GM13977 (cell line): ENCODE measurements at regions not wholly inside any gene's neighbourhood (a gene's known extent, or its start where the extent isn't known, plus 50 kb on each side); places are given as distances from the start of the nearest gene placed in this dataset.

Source experiments
- DNase-seq: peaks from one replicate; pipeline ENCODE4 v3.0.0; 2012; ENCODE audit warnings: low spot score
- CTCF ChIP-seq: IDR thresholded peaks from 2 replicates; pipeline ENCODE4 v1.5.1; 2012; ENCODE audit warnings: mild to moderate bottlenecking, control low read depth; ENCODE audit not compliant: insufficient read depth; ENCODE audit errors: extremely low read depth, missing control alignments
- in situ Hi-C: fragments of 300-500 bp; cut with MboI; formaldehyde crosslinking; loops from one replicate; pipeline ENCODE4 v1.12.0; 2022; ENCODE audit warnings: low sequenced_read_pairs, low pct_unique_long_range_greater_than_20kb, mixed read lengths, inconsistent platforms; ENCODE audit not compliant: unreplicated experiment

DNA sequence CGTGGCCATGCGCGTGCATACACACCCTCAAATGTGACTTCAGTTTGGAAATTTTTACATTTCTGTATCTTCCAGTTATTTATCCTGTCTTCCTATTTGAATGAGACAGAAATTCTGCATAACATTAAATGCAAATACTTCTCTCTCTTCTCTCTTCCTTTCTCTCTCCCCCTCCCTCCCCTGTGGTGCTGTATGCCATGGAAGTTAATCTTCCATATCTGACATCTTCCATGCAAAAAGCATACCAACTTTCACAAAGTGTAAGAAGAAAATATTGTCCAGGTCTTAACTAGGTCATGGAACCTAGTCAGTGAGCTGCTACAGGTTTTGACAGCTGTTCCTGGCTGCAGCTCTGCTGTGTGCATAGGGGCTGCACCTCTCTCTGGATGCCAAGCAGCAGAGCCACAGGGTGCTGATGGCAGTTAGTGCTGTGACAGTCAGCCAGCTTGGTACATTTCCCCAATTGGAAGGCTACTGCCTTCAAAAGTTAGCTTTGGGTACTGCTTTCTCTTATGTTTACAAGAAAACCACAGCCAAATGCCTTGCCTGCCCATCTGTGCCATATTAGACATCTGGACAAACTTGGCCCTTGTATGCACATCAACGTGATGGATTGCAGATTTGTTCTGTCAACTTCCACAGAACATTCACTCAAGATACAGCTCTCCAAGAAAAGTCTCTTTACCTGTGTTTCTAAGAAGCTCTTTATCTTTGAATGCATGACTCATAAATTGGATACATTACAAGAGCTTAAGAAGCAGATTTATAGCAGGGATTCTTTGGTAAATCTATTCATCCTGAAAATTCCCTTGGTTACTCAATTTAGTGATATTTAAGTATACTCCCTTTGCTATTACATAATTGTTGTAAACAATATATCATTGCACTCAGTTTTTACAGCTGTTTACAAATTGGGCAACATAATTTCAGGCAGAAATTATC lies 623.8 kb downstream of the EPHA5 start:
- in situ Hi-C loops: no loop called here
- TF ChIP-seq CTCF: no peak
- no peak for DNase-seq

GRCh38 chr4:65033899-65034298 lies 624.6 kb upstream of the TECRL start:
- in situ Hi-C loops: no loop called here
- no peak for TF ChIP-seq CTCF
- DNase-seq: no peak

DNA sequence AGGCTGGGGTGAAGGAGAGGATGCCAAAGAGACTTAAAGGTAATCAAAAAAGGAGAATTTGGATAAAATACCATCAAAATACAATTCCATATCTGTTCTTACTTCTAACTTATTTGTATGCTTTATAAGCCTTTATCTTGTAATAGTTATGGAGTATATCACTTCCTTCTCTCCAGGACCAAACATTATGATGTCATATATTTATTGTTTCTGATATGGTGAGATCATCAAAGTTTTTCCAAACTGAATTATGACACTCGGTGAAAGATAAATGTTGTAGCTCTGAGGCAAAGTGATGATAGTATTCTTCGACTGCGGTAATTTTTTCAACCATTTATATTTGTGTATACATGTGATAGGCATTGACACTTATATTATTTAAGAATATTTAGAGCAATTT lies 619.3 kb upstream of the TECRL start:
- in situ Hi-C loops: no loop called here
- DNase-seq: no peak
- no peak for TF ChIP-seq CTCF

GRCh38 chr4:65023883-65024670 lies 614.8 kb upstream of the TECRL start:
- TF ChIP-seq CTCF: no peak
- DNase-seq: no peak
- in situ Hi-C loops: no loop called here

DNA sequence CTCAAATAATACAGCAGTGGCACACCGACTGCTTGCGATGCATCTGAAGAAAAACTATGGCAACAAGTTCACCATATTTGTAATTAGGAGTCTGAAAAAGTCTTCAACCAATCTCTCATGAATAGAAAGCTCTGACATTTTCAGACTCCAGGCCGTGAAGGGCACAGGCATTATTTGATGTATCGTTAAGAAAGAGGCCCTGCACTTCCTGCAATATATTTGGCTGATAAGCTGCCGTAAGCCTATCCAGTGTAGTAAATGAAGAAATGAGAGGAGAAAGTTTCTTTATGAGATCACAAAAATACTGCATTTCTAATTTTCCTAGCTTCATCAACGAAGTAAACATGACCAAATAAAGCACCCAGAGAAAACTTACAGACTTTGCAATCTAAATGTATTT lies 613.8 kb upstream of the TECRL start:
- in situ Hi-C loops: no loop called here
- no peak for DNase-seq

More for the DNA sequence above, 613.8 kb upstream of the TECRL start:
- TF ChIP-seq CTCF: no peak
